Vagina (tissue), 2 donors: ENCODE measurements at regions not wholly inside any gene's neighbourhood (a gene's known extent, or its start where the extent isn't known, plus 50 kb on each side); places are given as distances from the start of the nearest gene placed in this dataset.

Experiments used
- DNase-seq, 2 donors: peaks; one replicate each; pipeline ENCODE4 v3.0.0-alpha.2; 2017; ENCODE audit errors: extremely low spot score in 2 of 2
- H3K27ac ChIP-seq: fragments of 200-600 bp; sonication (generic); one replicate; pipeline ENCODE4 v1.5.1; 2019
- H3K27me3 ChIP-seq: fragments of 200-600 bp; sonication (generic); one replicate; pipeline ENCODE4 v1.5.1; 2019
- H3K36me3 ChIP-seq, 2 donors: fragments of 200-600 bp; sonication (generic); one replicate each; pipeline ENCODE4 v1.5.1; 2017 to 2019
- H3K4me1 ChIP-seq: fragments of 200-600 bp; sonication (generic); one replicate; pipeline ENCODE4 v1.5.1; 2019
- H3K4me3 ChIP-seq, 2 donors: fragments of 200-600 bp; sonication (generic); 1 replicate in 1 of 2; 2 replicates in 1 of 2; pipeline ENCODE4 v1.5.1; 2016 to 2019
- H3K9me3 ChIP-seq: fragments of 200-600 bp; sonication (generic); one replicate; pipeline ENCODE4 v1.5.1; 2019
- POLR2A ChIP-seq, 2 donors: fragments of 450-650 bp; IDR thresholded peaks; one replicate each; pipeline ENCODE4 v1.6.1; 2017; ENCODE audit warnings: antibody characterized with exemption in 2 of 2, mild to moderate bottlenecking in 2 of 2, moderate library complexity in 2 of 2
- POLR2AphosphoS5 ChIP-seq, 2 donors: sonication (generic); formaldehyde crosslinking; IDR thresholded peaks; one replicate each; pipeline ENCODE4 v1.9.0; 2017; ENCODE audit warnings: antibody characterized with exemption in 2 of 2, mild to moderate bottlenecking in 2 of 2, low read depth in 1 of 2; ENCODE audit not compliant: insufficient read depth in 1 of 2
- intact Hi-C: fragments of 100-400 bp; cut with DNase I; formaldehyde crosslinking; loops from one replicate; pipeline ENCODE4 v1.15.1; 2023
- TF ChIP-seq, protein P1 (sequence below), 3 experiments: fragments of 450-650 bp in 2 of 3; fragments of 200-600 bp in 1 of 3; sonication (generic) in 1 of 3; IDR thresholded peaks; one replicate each; pipeline ENCODE4 v1.5.1; 2017 to 2019; ENCODE audit warnings: antibody characterized with exemption in 3 of 3, mild to moderate bottlenecking in 2 of 3, moderate library complexity in 2 of 3

DNA sequence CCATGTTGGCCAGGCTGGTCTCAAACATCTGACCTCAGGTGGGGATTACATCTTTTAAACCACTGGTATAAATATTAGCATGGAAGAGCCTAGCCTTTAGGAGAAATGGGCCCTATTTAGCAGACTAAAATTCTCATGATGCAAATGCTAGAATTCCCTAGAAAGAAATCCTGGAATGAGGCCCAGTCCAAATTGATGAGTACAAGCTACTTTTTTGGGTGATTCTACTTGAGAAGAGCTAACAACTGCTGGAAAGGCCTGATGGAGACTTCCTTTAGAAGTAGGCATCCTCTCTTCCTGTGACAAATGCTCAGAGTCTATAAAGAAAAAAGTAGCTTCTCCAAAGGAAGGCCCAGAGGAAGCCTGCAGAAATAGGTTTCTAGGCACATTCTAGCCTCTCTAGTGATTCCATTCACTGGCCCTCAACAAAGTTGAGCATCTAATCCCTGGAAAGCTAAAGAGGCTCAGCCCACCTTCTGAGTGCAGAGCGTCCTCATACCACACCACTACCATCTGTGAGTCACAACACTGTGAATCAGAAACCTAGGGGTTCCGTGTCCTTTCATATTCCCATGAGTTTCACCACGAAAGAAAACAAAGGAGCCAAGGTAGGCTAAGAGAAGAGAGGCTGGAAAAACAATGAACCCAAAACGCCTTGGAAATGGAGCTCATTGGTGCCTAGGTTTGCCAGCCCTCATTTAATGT is 183.1 kb downstream of the C1D start:
- H3K36me3 ChIP-seq, result no peaks in the 10 kb centered on the region
- intact Hi-C loops, result no loop called here
- no peaks in the 10 kb centered on the region for H3K27me3 ChIP-seq
- DNase-seq, result no peak
- H3K9me3 ChIP-seq, result no peaks in the 10 kb centered on the region
- peaks cover 11% of the 10 kb centered on the region for H3K4me1 ChIP-seq
- H3K4me3 ChIP-seq, result no peak overlapping the region
- TF ChIP-seq, protein P1, sequence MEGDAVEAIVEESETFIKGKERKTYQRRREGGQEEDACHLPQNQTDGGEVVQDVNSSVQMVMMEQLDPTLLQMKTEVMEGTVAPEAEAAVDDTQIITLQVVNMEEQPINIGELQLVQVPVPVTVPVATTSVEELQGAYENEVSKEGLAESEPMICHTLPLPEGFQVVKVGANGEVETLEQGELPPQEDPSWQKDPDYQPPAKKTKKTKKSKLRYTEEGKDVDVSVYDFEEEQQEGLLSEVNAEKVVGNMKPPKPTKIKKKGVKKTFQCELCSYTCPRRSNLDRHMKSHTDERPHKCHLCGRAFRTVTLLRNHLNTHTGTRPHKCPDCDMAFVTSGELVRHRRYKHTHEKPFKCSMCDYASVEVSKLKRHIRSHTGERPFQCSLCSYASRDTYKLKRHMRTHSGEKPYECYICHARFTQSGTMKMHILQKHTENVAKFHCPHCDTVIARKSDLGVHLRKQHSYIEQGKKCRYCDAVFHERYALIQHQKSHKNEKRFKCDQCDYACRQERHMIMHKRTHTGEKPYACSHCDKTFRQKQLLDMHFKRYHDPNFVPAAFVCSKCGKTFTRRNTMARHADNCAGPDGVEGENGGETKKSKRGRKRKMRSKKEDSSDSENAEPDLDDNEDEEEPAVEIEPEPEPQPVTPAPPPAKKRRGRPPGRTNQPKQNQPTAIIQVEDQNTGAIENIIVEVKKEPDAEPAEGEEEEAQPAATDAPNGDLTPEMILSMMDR (IDR thresholded peaks at IDR 0.05), result no peak
- TF ChIP-seq POLR2AphosphoS5 (IDR thresholded peaks at IDR 0.05; ENCODE audit: insufficient read depth in 1 of 2, low read depth in 1 of 2), result no peak
- no peak for TF ChIP-seq POLR2A (IDR thresholded peaks at IDR 0.05)
- no peak overlapping the region for H3K27ac ChIP-seq

DNA sequence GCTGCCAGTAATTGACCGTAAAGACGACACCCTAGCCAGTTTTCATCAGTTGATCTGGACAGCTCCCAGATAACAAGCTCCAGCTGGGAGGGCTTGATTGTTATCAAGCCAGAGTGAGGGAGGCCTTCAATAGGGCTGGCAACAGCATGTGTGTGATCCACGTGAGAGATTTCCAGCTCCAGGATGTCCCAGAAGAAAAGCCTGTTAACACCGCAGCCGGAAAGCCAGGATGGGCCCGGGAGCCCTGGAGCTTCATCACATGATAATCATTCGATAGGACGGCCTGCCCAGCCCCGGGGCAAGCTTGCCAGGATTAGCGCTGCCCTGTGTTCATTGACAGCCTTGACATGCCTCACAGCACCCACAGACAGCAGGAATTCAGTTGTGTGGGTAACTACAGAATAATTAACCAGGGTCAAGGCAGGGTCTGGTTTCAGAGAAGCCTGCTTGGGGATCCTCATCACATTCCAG is 182.5 kb downstream of the C1D start:
- DNase-seq, result no peak
- H3K27ac ChIP-seq, result no peak overlapping the region
- intact Hi-C loops, result no loop called here

DNA sequence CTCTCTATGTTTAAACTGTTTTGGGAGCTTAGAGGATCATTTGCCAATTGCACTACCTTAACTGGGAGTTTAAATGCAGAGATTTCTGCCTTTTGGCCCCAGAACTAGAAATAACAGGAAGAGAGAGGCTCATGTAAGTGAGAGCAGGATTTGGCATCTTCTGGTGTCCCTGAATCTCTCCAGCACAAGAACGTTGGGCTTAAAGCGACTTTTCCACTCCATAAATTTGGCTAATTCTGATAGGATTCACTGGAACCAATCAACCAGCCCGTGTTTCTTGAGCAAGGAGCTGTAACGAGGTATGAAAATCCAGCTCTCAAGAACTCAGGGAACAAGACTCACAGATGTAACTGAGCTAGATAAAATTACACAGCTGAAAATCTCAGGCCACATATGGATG is 181.0 kb downstream of the C1D start:
- Histone ChIP-seq H3K36me3 (no peaks in the 10 kb centered on the region), H3K4me3 (no peak overlapping the region), H3K9me3 (no peaks in the 10 kb centered on the region), H3K4me1 (peaks cover 11% of the 10 kb centered on the region), H3K27ac (no peak overlapping the region), H3K27me3 (no peaks in the 10 kb centered on the region)
- intact Hi-C loops, result no loop called here
- no peak for DNase-seq
- TF ChIP-seq, protein P1 (IDR thresholded peaks at IDR 0.05), result no peak
- TF ChIP-seq POLR2AphosphoS5 (IDR thresholded peaks at IDR 0.05; ENCODE audit: insufficient read depth in 1 of 2, low read depth in 1 of 2) (no peak), POLR2A (IDR thresholded peaks at IDR 0.05) (no peak)

More for the DNA sequence above, 182.5 kb downstream of the C1D start:
- Histone ChIP-seq H3K9me3 (no peaks in the 10 kb centered on the region), H3K4me1 (peaks cover 11% of the 10 kb centered on the region), H3K4me3 (no peak overlapping the region), H3K36me3 (no peaks in the 10 kb centered on the region), H3K27me3 (no peaks in the 10 kb centered on the region)
- TF ChIP-seq POLR2A (IDR thresholded peaks at IDR 0.05), result no peak
- TF ChIP-seq POLR2AphosphoS5 (IDR thresholded peaks at IDR 0.05; ENCODE audit: insufficient read depth in 1 of 2, low read depth in 1 of 2), result no peak
- TF ChIP-seq, protein P1 (IDR thresholded peaks at IDR 0.05), result no peak

DNA sequence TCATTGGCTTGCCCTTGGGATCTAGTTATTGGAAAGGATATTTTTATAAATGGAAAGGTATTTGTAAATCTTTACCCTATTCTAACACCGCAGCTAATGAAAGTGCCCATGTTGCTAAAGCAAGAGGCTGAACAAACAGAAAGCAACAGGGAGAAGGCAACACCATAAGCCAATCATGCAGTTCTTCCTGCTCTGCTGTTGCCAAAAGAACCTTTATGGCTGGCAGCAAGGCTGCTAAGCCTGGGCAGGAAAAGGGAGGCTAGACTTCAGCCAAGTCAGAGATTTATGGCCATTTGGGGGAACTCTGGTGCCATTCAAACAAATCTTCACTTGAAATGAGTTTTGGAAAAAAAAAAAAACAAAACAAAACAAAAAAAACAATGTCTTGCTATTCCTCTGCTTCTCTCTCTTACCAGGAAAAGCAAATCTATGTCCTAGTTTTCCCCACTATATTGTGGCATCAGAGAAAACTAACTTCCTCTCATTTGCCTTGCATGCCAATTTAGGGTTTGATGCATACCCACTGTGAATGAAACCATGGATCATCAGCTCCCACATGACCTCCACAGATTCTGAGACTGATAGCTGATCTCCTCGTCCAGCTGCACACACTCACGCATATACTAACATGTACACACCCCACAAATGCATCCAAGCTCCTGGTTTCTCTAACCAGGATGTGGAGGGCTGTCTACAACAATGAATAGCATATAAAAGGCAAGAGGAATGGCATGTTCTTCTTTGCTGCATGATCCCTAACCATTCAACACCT is 179.3 kb downstream of the C1D start:
- peaks cover 4% of the 10 kb centered on the region for H3K4me1 ChIP-seq
- no peak overlapping the region for H3K4me3 ChIP-seq
- H3K36me3 ChIP-seq, result no peaks in the 10 kb centered on the region
- no peak overlapping the region for H3K27ac ChIP-seq
- intact Hi-C loops, result no loop called here
- TF ChIP-seq POLR2A (IDR thresholded peaks at IDR 0.05), result no peak
- TF ChIP-seq, protein P1 (IDR thresholded peaks at IDR 0.05), result no peak
- no peak for TF ChIP-seq POLR2AphosphoS5 (IDR thresholded peaks at IDR 0.05; ENCODE audit: insufficient read depth in 1 of 2, low read depth in 1 of 2)
- no peaks in the 10 kb centered on the region for H3K27me3 ChIP-seq
- no peak for DNase-seq
- no peaks in the 10 kb centered on the region for H3K9me3 ChIP-seq
